H1 (cell line): ENCODE measurements at regions not wholly inside any gene's neighbourhood (a gene's known extent, or its start where the extent isn't known, plus 50 kb on each side); places are given as distances from the start of the nearest gene placed in this dataset.

Experiments used
- ATF2 ChIP-seq: IDR thresholded peaks from 2 replicates; pipeline ENCODE4 v1.6.1; 2012; ENCODE audit warnings: low read length, inconsistent platforms
- CBX5 ChIP-seq: fragments of 300-800, 300-1000 bp; sonication (generic); IDR thresholded peaks from 2 replicates; pipeline ENCODE4 v1.7.1; 2016; ENCODE audit warnings: antibody characterized with exemption, low read length, low read depth
- CHD7 ChIP-seq: fragments of 300-600 bp; sonication (generic); IDR thresholded peaks from 2 replicates; pipeline ENCODE4 v1.7.1; 2012; ENCODE audit warnings: low read length, moderate library complexity, mild to moderate bottlenecking, inconsistent platforms; ENCODE audit not compliant: insufficient replicate concordance
- E2F6 ChIP-seq: IDR thresholded peaks from 2 replicates; pipeline ENCODE4 v1.6.1; 2012; ENCODE audit warnings: inconsistent platforms
- GABPA ChIP-seq: IDR thresholded peaks from 2 replicates; pipeline ENCODE4 v1.6.1; 2011; ENCODE audit warnings: mild to moderate bottlenecking, low read length, moderate library complexity, borderline replicate concordance; ENCODE audit not compliant: insufficient read depth
- JUND ChIP-seq: IDR thresholded peaks from 2 replicates; pipeline ENCODE4 v1.6.1; 2011; ENCODE audit warnings: mild to moderate bottlenecking, improper control_type of control experiment, low read length
- KDM4A ChIP-seq: IDR thresholded peaks from one replicate; pipeline ENCODE4 v1.7.1; 2012; ENCODE audit warnings: low read depth, mild to moderate bottlenecking, moderate library complexity, low read length, inconsistent platforms; ENCODE audit not compliant: severe bottlenecking
- NRF1 ChIP-seq: IDR thresholded peaks from 2 replicates; pipeline ENCODE4 v1.6.1; 2011; ENCODE audit warnings: mild to moderate bottlenecking, low read depth, low read length, improper control_type of control experiment
- PHF8 ChIP-seq: fragments of 200-600 bp; sonication (generic); conservative IDR thresholded peaks from 2 replicates; pipeline ENCODE4 v1.7.1; 2012; ENCODE audit warnings: low read depth, mild to moderate bottlenecking, inconsistent platforms, low read length, moderate library complexity
- SIX5 ChIP-seq: IDR thresholded peaks from 2 replicates; pipeline ENCODE4 v1.6.1; 2011; ENCODE audit warnings: mild to moderate bottlenecking, low read depth, low read length

GRCh38 chr1:34330061-34330460, 153.4 kb downstream of the C1orf94 start (continued):
- TF ChIP-seq CHD7 (no peak), KDM4A (no peak), NRF1 (no peak), SIX5 (no peak), ATF2 (no peak), GABPA (no peak), CBX5 (no peak), PHF8 (no peak), JUND (no peak), E2F6 (no peak)
